WERI-Rb-1 (cell line): ENCODE measurements at regions not wholly inside any gene's neighbourhood (a gene's known extent, or its start where the extent isn't known, plus 50 kb on each side); places are given as distances from the start of the nearest gene placed in this dataset.

Experiments used
- DNase-seq: peaks from one replicate; pipeline ENCODE4 v3.0.0-alpha.2; 2020
- H3K27ac ChIP-seq: fragments of 250-450 bp; sonication (Bioruptor Pico); 2 replicates; pipeline ENCODE4 v1.5.1; 2020; ENCODE audit warnings: mild to moderate bottlenecking, moderate library complexity
- H3K27me3 ChIP-seq: fragments of 250-450 bp; sonication (Bioruptor Pico); 2 replicates; pipeline ENCODE4 v1.5.1; 2021; ENCODE audit warnings: mild to moderate bottlenecking, low read depth, moderate library complexity; ENCODE audit not compliant: insufficient read depth, severe bottlenecking
- H3K36me3 ChIP-seq: fragments of 250-450 bp; sonication (Bioruptor Pico); 2 replicates; pipeline ENCODE4 v1.5.1; 2020; ENCODE audit warnings: mild to moderate bottlenecking, moderate library complexity
- H3K4me3 ChIP-seq: 2 replicates; pipeline ENCODE4 v1.5.1; 2011; ENCODE audit warnings: low read depth, mild to moderate bottlenecking, control low read depth, low read length
- H3K9me3 ChIP-seq: fragments of 250-450 bp; sonication (Bioruptor Pico); 2 replicates; pipeline ENCODE4 v1.5.1; 2021; ENCODE audit warnings: mild to moderate bottlenecking, moderate library complexity; ENCODE audit not compliant: severe bottlenecking
- TF ChIP-seq, protein P1 (sequence below): IDR thresholded peaks from 2 replicates; pipeline ENCODE4 v1.5.1; 2011; ENCODE audit warnings: low read depth, mild to moderate bottlenecking, control low read depth, inconsistent platforms, low read length

DNA sequence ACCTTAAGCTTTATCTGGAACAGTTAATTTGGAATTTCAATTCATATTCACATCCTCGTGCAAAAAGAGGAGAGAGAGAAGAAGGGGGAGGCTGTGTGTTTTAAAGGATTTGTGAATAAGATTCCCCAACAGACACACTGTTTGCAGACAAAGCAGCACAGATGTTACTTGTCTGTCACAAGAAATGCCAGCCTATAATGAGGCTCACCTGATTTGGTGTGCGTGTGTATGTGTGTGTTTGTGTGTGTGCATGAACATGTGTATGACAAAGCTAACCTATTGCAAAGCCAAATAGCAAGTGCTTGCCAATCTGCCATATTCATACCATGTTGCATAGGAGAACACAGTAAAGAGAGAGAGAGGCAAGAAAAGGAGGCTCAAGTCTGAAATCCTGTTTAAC is 361.6 kb upstream of the NOVA1 start:
- TF ChIP-seq, protein P1, sequence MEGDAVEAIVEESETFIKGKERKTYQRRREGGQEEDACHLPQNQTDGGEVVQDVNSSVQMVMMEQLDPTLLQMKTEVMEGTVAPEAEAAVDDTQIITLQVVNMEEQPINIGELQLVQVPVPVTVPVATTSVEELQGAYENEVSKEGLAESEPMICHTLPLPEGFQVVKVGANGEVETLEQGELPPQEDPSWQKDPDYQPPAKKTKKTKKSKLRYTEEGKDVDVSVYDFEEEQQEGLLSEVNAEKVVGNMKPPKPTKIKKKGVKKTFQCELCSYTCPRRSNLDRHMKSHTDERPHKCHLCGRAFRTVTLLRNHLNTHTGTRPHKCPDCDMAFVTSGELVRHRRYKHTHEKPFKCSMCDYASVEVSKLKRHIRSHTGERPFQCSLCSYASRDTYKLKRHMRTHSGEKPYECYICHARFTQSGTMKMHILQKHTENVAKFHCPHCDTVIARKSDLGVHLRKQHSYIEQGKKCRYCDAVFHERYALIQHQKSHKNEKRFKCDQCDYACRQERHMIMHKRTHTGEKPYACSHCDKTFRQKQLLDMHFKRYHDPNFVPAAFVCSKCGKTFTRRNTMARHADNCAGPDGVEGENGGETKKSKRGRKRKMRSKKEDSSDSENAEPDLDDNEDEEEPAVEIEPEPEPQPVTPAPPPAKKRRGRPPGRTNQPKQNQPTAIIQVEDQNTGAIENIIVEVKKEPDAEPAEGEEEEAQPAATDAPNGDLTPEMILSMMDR, result no peak
- DNase-seq, result no peak
- H3K27ac ChIP-seq, result no peak overlapping the region
- H3K9me3 ChIP-seq, result no peaks in the 10 kb centered on the region
- no peaks in the 10 kb centered on the region for H3K27me3 ChIP-seq
- H3K36me3 ChIP-seq, result no peaks in the 10 kb centered on the region
- H3K4me3 ChIP-seq, result no peak overlapping the region

DNA sequence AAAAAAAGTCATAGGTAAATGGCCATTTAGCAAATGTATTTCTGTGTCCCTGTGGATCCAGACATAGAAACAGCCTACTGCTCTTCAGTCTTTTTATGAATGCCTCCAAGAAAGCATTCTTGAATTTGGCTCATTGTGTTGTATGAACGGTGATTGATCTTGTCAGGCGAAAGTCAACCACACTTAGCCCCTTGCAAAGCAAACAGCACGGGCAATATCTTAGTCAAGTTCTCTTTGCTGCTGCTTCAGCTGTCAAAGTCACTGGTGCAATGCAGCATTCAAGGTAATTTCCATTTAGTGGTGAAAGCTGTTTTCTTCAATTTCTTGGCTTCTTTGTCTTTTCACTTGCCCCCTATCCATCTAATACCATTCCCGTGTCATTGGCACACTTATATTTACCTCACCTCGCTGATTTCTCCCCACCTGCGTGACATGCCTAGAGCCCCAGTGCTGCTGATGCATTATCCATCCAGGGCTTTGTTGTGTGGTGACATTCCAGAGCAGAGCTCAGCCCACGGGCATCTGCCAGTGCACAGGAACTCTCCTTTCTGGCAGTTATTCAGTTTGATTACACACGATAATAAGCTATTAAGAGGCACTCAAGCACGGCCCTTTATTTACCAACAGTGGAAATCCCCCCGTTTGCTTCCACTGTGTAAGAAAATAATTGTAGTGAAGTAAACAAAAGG is 362.3 kb upstream of the NOVA1 start:
- Histone ChIP-seq H3K9me3 (no peaks in the 10 kb centered on the region), H3K27me3 (no peaks in the 10 kb centered on the region), H3K4me3 (no peak overlapping the region), H3K36me3 (no peaks in the 10 kb centered on the region), H3K27ac (no peak overlapping the region)
- no peak for DNase-seq
- TF ChIP-seq, protein P1, result no peak

DNA sequence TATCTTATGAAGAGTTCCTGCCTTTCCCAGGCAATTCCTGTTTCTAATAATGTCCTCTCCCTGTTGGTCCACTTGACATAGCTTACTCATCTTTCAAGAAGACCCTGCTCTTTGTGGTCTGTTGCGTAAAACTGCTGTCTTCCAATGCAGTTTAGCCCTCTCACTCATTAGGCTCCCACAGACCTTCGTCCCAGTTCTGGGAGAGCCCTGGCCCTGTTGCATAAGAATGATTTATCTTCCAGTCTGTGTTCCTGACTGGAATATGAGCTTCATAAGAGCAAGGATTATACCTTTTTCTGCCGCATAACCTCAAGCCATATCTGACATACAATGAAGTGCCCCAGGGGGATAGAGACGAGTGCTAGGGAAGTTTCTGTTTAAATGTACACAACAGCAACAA is 365.9 kb upstream of the NOVA1 start:
- Histone ChIP-seq H3K9me3 (no peaks in the 10 kb centered on the region), H3K27me3 (no peaks in the 10 kb centered on the region), H3K27ac (no peak overlapping the region), H3K4me3 (no peak overlapping the region), H3K36me3 (no peaks in the 10 kb centered on the region)
- no peak for DNase-seq
- TF ChIP-seq, protein P1, result no peak

DNA sequence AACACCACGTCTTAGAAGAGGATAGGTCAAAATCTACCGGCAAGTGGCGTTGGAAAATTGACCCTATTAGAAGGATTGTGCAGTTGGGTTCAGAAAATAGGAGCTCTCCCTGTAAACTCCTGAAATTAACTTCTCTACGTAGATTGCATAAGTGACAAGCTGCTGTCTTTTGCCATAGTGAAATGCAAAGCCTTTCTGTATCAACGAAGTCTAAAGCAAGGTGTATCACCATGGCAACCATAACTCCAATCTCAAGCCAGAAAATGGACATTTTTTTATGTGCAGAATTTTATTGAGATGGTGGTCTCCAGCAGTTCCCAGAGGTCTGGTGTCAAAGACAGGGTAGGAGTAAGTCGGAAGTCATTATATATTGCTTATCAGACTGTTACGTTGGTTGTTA is 367.7 kb upstream of the NOVA1 start:
- TF ChIP-seq, protein P1, result no peak
- H3K9me3 ChIP-seq, result no peaks in the 10 kb centered on the region
- H3K27ac ChIP-seq, result no peak overlapping the region
- no peak overlapping the region for H3K4me3 ChIP-seq
- no peak for DNase-seq
- no peaks in the 10 kb centered on the region for H3K27me3 ChIP-seq
- no peaks in the 10 kb centered on the region for H3K36me3 ChIP-seq

DNA sequence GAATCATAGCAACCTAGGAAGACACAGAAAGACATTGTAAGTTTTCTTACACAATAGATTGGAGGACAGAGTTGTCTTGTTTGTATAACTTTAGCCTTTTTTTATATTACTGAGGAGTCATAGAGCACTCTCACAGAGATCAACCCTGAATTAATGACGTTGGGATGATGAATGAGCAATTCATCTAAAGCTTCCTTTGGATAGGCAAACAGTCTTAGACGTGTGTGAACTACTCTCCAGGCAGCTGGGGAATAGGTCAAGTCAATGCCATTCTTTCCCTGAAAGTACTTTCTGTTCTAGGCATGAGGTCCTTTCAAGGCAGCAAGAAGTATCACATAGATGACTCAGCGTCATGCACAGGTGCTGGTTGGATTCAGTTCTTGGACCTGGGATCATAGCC is 369.1 kb upstream of the NOVA1 start:
- Histone ChIP-seq H3K27me3 (no peaks in the 10 kb centered on the region), H3K9me3 (no peaks in the 10 kb centered on the region), H3K36me3 (no peaks in the 10 kb centered on the region), H3K27ac (no peak overlapping the region), H3K4me3 (no peak overlapping the region)
- DNase-seq, result no peak
- TF ChIP-seq, protein P1, result no peak

DNA sequence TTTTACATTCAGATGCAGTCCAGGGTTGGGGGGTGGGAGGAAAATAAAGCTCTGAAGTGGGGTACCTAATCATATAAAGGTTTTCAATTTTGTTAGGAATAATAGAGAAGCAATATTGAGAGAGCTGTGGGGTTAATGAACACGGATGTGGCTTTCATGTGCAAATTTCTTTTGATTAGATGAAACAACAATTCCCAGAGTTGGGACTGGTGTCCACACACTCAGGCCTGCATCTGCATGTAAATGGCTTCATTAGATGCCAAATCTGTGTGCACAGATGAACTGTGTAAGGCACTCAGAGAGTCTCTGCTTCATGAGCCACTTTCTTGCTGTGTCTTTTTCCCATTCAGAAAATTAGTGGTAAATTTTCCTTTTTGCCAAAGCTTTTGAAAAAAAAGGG is 377.1 kb upstream of the NOVA1 start:
- DNase-seq, result no peak
- Histone ChIP-seq H3K27me3 (no peaks in the 10 kb centered on the region), H3K4me3 (no peak overlapping the region), H3K36me3 (no peaks in the 10 kb centered on the region), H3K27ac (no peak overlapping the region), H3K9me3 (no peaks in the 10 kb centered on the region)
- TF ChIP-seq, protein P1, result no peak
